ENCODE measurements at regions not wholly inside any gene's neighbourhood (a gene's known extent, or its start where the extent isn't known, plus 50 kb on each side); places are given as distances from the start of the nearest gene placed in this dataset.
"Not testable (repeated sequence)": the region's sequence is repeated elsewhere in the genome, so short reads cannot be mapped to it uniquely, and the experiment has no call there.

DNA sequence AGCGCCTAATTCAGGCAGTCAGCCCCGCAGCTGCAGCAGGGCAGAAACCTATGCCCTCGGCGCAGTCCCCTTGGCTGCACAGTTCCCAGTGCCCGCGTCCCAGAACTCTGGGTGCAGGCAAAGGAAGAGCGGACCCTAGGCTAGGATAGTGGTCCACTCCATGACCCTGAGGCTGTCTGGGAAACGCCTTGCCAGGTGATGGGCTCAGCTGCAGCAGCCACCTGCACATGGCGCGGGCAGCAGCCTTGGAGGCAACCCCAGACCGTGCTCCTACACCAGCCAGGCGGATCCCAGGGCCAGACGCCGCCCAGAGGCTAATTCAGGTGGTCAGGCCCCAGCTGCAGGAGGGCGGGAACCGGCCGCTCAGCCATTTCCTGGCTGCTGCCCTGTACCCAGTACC, 83.0 kb downstream of the POTEC start:
- not testable (repeated sequence) for DNase-seq

DNA sequence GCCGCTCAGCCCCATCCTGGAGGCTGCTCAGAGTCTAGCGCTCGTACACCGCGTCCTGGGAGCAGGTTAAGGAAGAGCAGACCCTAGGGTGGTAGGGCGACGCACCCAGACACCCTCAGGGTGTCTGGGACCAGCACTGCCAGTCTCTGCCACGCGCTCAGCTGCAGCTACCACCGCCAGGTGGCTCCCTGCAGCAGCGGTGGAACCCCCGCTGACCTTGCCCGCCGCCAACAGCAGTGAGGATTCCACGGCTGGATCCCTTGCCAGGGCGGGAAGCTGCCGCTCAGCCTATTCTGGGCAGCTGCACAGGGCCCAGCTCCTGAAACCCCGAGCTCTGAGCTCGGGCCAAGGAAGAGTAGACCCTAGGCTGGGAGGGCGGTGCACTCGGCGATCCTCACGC, 83.6 kb downstream of the POTEC start:
- DNase-seq: not testable (repeated sequence)

DNA sequence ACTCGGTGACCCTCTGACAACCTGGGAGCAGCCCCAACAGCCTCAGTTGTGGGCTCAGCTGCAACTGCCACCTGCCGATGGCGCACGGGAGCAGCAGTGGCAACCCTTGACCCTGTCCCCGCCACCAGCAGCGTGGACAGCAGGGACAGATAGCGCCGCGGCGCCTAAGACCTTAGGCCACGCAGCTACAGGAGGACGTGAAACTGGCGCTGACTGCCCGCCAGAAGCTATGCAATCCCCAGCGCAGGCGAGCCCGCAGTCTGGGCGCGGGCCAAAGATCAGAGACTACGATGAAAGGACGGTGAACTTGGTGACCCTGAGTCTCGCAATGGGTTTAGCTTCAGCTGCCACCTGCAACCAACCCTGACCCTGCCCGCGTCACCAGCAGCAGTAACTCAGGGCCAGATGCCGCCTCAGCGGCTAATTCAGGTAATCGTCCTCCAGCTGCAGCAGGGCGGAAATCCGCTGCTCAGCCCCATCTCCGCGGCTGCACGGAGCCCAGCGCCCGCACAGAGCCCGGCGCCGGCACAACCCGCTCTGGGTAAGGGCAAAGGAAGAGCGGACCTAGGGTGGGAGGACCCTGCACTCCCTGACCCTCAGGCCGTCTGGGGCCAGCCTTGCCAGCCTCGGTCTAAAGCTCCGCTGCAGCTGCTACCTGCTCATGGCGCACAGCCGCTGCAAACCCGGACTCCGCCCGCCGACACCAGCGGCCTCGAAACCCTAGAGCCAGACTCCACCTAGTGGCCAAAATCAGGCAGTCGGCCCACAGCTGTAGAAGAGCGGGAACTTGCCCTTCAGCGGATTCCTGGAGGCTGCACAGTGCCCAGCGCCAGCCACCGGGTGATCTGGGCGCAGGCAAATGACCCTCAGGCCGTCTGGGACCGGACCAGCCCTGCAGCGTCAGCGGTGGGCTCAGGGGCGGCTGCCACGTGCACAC, 85.1 kb downstream of the POTEC start:
- peak in 1 of 3 donors; percentile 25 for DNase-seq

DNA sequence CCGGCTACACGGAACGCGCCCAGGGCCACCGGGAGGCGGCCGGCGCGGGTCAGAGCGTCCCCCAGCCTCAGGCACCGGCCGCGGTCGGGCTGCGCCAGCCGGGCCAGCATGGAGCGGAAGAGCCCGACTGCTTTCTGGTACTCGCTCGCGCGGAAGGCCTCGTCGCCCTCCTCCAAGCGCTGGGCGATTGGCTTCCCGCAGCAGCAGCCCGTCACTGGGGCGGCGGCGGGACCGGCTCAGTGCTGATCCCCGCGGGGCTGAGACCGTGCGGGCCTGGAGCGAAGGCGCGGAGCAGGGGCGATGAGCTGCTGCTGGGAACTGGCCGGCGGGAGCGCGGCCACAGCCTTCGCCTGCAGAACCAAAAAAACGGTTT, 92.8 kb downstream of the POTEC start:
- DNase-seq: peak in 1 of 3 donors; percentile 1

DNA sequence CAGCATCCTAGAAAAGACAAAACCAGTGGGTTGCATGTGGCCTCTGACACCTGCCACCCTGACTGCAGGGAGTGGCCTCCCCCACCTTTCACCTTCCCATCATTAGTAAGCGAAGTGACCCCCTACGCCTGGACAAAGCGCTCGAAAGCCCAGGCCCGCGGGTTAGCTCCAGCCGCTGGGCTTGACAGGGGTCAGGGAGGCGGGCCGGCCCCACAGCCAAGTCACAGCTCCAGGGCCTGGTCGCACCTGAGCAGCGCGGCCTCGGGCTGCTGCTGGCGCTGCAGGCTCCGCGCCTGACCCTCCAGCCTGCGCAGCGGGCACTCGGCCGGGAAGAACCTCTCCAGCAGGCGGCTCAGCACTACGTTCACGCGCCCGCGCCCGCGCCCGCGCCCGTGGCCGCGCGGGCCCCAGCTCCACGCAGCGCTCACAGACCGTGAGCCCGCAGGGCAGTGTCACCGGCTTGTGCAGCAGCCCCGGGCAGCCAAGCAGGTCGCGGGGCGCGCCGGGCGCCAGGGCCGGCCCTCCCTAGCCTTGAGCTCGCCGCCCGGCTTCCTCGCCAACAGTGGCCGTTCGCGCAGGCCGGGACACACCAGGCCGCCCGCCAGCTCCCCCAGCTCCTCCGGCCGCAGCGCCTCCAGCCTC, 93.3 kb downstream of the POTEC start:
- peak in 1 of 3 donors; percentile 7 for DNase-seq

DNA sequence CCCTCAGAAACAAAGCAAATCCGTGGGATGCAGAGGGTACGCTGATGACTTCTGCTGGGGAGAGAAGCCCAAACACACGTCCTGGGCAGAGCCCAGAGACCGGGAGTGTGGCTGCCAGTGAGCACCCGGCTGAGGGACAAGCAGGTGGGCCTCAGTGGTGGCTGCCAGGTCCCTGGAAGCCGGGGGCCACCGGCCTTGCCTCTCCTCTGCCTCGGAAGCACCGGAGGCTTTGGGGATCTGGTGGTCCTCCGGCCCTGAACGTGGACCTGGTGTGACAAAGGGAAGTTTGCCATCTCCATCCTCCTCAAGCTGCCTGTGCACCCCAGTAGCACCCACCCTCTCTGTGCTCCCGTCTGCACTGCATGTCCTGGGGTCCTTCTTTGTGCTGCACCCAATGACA, 94.3 kb downstream of the POTEC start:
- DNase-seq: not testable (repeated sequence)

DNA sequence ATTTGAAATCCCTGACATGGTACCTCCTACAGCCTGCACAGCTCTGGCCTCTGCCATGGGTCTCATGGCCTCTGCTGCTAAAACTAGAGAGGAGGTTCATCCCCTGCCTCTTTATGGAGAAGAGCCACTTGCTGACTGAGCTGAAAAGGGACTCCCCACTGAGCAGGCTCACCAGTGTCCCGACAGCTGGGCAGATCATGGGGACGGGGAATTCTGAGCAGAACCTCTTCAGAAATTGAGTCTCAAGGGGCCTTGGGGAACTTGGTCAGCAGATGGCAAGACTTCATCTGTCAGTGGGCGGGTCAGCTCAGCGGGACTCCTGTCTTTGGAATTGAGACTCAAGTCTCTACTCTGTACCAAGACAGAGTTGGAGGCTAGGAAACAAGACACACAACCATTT, 95.7 kb downstream of the POTEC start:
- DNase-seq: peak in 1 of 3 donors; percentile 1

DNA sequence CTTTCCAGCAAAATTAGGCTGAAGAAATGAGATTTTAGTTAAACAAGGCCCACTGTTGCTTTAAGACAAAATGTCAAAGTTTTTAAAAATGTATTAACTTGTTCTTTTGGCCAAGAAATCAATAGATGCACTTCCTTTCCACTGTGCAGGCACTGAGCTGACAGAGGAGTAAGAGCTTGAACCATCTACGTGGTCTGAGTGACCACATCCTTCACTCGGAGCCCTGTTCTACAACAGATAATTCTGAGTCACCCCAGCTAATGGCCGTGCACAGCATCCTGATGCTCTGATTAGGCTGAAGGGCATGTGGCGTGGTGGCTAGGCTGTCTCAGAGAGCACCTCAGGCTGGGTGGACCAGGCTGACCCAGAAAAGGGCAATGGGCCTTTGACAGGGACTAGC, 107.9 kb downstream of the POTEC start:
- not testable (repeated sequence) for DNase-seq

DNA sequence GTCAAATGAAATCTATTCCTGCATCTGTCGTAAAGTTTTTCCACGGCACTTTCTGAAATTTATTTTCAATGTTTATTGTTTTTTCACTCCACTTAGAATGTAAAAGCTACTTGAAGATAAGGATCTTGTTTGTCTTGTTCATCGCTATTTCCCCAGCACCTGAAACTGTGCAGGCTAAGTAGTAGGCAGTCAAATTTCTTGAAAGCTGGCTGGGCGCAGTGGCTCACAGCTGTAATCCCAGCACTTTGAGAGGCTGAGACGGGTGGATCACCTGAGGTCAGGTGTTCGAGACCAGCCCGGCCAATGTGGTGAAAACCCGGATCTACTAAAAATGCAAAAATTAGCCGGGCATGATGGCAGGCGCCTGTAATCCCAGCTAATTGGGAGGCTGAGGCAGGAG, 111.0 kb downstream of the POTEC start:
- not testable (repeated sequence) for DNase-seq

DNA sequence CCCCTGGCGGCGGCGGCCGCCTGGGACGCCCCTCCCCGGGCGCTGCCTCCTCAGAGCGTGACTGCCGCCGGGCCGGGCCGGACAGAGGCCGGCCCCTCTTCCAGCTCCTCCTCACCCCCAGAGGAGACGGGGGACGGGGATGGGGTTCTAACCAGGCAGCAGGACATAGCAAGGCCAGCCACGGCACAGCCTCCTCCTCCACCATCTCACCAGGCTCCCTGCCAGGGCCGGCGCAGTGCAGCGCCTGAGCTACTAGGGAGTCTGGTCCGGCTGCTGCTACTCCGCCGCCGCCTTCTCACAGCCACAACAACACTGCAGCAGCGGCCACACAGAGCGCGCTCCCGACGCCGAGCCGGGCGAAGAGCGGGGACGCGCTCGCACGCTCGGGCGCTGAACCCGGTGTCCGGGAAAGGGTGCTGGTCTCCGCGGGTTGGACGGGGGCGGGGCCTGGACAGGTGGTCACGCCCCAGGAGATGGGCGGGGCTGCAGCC, 112.3 kb downstream of the POTEC start:
- DNase-seq: peak in 2 of 3 donors; percentile 3 to 28

DNA sequence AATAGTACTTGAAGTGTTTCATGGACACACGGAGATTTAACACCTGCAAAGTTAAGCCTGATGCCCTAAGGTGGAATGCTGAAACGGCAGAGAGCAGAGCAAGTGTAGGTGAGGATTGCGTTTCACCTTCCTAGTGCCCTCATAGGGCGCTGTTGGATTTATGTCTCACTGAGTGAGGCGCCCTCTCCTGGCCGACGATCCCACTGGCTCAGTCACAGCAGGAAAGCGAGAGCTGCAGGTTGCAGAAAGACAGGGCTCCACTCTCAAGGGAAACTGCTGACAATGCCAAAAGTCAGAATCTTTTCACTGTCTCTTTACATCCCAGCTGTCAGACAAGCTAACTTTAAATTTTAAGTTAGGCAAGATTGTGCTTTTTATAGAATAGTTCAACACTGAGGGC, 127.6 kb downstream of the POTEC start:
- peak in 1 of 3 donors; percentile 7 for DNase-seq

DNA sequence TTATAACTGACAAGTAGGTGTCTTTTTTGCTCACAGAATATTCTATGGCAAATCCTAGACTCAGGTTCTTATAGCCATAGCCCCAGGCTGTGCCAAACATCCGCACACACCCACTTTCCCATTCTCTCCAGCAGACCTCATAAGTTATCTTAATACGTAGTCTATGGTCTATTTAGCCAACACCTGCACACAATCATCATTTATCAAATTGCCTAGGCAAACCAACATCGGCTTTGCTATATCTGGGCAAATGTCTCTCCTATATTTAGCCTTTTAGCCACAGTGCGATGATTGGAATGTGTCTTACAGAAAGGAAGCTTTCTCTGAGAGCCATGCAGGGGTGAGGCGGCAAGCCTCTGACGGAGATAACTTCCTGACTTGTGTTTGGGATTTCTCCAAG, 128.0 kb downstream of the POTEC start:
- not testable (repeated sequence) for DNase-seq

DNA sequence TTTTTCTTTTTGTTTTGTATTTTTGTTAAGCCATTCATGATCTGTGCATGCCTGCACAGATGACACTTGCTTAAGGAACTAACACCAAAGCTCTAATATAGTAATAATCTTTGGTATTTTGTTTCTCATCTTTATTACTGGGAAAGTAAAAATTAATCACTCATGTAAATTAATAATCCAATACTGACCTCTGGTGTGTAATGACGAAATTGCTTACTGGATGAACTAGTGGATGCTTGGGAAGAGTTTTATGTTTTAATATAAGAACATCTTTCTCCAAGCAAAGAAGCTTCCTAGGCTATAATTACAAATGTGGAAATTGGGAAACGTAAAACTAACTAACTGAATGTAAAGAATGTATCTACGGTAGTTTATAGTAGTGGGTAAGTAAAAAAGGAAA, 147.9 kb downstream of the POTEC start:
- not testable (repeated sequence) for DNase-seq

DNA sequence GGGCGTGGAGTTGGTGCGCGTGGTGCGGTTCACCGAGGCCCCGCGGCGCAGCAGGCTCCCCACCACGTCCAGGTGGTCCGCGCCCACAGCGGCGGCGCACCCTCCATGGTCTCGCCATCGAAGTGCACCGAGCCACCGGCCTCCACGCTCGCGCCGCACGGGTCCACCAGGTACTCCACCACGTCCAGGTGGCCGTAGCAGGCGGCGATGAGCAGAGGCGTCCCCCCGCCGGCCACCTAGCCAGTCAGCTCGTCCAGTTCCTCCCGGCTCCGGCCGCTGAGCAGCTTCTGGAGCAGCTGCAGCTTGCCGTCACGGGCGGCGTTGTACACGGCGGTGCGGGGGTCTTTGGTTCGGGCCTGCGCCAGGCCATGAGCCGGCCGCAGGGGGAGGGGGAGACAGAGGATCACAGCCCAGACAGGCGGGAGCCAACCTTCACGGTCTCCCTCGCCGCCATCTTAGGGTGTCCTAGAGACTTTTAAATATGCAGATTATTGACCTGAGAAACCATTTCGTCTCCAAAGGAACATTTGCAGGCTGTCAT, 149.8 kb downstream of the POTEC start:
- not testable (repeated sequence) for DNase-seq

DNA sequence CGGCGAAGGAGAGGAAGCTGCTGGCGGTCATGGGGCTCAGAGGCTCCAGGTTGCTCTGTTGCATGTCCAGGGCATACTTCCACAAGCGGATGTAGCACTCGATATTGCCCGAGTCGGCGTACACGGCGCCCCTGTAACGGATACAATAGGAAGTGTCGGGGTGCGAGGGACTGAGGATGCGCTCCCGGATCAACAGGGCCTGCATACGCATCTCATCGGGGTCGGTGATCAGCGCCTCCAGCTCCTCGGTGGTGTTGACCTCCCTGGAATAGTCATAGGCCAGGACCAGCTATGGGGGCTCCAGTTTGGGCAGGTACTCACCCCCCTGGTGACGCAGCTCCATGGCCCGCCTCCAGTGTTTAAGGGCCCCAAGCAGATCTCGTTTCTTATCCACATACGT, 150.8 kb downstream of the POTEC start:
- not testable (repeated sequence) for DNase-seq

DNA sequence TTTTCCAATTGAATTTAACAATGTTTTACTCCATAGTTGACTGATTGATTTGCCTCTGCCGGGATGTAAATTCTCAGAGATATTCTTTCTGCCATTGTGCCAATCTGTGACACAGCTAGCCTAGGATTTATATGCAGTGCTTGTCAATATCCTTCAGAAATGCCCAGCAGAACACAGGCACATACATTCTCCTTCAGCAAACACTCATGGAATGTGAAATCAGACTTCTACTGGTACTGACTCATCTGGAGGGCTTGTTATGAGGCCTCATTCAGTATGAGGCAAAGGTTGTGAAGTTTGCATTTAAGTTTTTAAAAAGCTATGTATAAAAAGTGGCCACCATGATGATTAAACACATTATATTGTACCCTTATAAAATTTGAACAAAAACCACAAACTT, 158.4 kb downstream of the POTEC start:
- not testable (repeated sequence) for DNase-seq

DNA sequence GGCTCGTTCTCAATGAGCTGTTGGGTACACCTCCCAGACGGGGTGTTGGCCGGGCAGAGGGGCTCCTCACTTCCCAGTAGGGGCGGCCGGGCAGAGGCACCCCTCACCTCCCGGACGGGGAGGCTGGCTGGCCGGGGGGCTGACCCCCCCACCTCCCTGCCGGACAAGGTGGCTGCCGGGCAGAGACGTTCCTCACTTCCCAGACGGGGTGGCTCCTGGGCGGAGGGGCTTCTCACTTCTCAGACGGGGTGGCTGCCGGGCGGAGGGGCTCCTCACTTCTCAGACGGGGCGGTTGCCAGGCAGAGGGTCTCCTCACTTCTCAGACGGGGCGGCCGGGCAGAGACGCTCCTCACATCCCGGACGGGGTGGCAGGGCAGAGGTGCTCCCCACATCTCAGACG, 160.7 kb downstream of the POTEC start:
- not testable (repeated sequence) for DNase-seq

DNA sequence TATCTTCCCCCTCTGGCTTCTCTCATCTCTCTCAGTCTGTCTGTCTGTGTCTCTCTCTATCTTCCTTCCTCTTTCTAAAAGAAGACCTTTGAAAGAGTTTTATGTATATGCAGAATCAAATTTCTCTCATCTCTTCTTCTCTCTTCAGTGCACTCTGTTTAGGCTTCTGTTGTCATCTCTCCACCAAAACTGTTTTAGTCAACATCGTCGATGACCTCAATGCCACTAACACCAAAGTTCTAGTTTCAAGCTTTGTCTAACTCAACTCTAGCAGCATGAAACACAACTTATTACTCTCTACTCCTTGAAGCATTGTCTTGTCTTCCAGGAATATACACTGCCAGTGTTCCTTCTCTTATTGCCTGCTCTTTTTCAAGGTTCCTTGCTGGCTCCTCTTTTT, 163.9 kb downstream of the POTEC start:
- DNase-seq: not testable (repeated sequence)

DNA sequence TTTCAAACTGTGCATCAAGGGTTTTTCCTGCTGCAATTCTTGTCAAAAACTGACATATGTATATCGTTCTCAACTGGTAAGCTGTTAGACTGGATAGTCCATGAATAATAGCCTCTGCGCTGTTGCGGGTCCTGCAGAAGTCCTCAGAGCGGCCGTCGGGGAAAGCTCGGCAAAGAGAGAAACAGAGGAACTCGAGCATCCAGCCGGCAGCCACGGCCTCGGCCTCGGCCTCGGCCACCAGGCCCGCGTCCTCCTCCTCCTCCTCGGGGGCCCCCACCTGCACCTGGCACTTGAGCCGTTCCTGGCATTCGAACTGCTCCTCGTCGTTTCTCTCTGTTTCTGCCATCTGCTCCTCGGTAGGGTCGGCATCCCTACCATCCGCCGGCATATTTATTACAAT, 165.0 kb downstream of the POTEC start:
- DNase-seq: not testable (repeated sequence)

DNA sequence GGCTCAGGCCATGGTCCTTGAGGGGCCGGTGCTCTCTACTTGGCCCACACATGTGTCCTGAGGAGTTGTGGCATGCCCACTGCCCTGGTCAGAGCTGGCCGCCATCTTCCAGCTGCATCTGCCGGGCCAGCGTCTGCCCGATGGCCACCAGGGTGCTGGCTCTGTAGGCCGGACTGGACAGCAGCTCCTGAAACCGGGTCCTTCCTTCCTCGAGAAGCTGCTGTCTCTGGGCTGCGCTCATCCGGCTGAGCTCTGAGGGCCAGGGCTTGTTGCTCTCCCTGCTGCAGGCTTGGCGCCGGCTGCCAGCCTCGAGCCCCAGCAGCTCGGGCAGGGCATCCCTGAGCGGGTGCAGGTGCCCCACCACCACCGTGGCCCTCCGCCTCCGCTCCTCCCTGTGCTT, 182.1 kb downstream of the POTEC start:
- not testable (repeated sequence) for DNase-seq

DNA sequence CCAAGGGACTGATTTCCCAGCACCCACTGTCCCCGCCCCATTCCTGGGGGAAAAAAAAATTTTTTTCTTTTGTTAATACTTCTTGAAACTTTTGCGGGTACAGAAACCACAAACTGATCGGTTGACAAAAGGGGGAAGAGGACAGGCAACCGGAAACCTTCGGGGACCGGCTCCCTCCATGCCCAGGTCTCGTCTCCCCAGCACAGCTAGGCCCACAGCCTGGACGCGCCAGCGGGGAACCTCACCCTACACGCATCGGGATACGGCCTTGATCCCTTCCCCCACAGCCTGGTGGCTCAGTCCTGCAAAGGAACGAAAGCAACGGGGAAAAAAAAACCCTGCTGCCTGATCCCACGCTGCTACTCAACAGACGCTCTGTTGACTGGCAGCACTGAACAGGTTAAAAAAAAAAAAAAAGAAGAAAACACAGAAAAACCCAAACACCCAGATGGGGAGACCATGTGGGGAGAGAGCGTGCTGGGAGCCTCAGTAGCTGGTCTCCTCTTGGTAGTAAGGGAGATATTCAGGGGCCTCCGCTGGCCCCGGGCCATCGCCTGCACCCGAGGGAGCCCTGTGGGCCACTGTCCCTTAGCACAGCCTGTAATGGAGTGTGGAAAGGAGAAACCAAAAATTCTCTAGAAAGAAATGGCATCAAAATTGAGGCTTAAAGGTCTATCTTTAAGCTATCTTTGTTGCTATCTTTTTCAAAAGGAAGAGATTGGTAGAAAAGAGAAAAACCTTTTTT, 185.7 kb downstream of the POTEC start:
- not testable (repeated sequence) for DNase-seq

DNA sequence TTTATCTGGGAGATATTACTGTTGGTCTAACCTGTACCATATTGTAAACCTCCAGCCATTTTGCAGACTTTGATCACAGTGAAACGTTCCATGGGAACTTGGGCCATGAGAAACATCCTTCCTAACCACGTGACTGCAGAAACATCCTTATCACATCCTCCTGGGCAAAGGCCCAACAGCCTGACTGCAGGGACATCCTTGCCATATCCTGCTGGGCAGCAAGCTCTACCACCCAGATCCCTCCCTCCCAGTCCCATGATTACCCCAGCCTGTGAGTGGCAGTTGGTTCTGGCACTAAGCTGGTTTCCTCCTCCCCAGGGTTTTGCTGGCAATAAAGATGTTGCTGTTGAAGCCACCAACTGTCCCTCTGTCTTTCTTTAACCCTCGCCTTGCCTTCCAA, 201.2 kb downstream of the POTEC start:
- not testable (repeated sequence) for DNase-seq

DNA sequence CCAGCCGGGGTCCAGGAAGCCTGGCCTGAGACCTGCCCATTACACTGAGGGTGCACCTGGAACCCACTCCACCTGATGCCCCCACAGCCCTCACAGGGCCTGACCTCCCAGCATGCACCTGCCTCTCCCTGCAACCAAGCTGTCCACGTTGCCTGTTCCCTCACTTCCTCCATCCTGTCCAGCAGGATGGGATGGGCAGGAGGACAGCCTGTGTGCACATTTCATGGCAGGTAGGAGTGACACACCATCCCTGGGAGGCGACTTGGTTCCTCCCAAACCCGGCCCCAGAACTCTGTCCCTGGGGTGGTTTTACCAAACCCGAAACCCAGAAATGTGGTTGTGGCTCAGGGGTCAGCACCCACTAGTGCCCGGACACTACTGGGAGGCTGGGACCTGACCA, 203.8 kb upstream of the ZNF519 start:
- DNase-seq: not testable (repeated sequence)
